Activated CD8-positive, alpha-beta T cell treated with anti-CD3 and anti-CD28 coated beads for 36 hours (primary cell): ENCODE measurements at regions not wholly inside any gene's neighbourhood (a gene's known extent, or its start where the extent isn't known, plus 50 kb on each side); places are given as distances from the start of the nearest gene placed in this dataset.

ENCODE experiments used
- ATAC-seq: fragments of 200-7000 bp; cut with Tn5 transposase; one replicate; pipeline ENCODE4 v1.10.0; 2021; ENCODE audit warnings: mild to moderate bottlenecking, moderate library complexity
- CTCF ChIA-PET: fragments of 350-600 bp; sonication (Branson Sonifier 250); formaldehyde crosslinking; loops from one replicate; lab custom pipeline; 2021; ENCODE audit warnings: antibody characterized with exemption; lab: Charles Lee
- POLR2A ChIA-PET: fragments of 350-600 bp; sonication (Branson Sonifier 250); formaldehyde crosslinking; loops from one replicate; lab custom pipeline; 2021; ENCODE audit warnings: antibody characterized with exemption; lab: Charles Lee
- DNase-seq: peaks from one replicate; pipeline ENCODE4 v3.0.0-alpha.2; 2020
- H3K27ac Mint-ChIP-seq: one replicate; pipeline ENCODE4 v1.8.0; 2021; ENCODE audit warnings: mild to moderate bottlenecking, mixed read lengths
- H3K27me3 Mint-ChIP-seq: one replicate; pipeline ENCODE4 v1.8.0; 2021; ENCODE audit warnings: mixed read lengths
- H3K36me3 Mint-ChIP-seq: one replicate; pipeline ENCODE4 v1.8.0; 2021; ENCODE audit warnings: low read depth, mixed read lengths
- H3K4me1 Mint-ChIP-seq: one replicate; pipeline ENCODE4 v1.8.0; 2021; ENCODE audit warnings: low read depth, mixed read lengths
- H3K4me3 Mint-ChIP-seq: one replicate; pipeline ENCODE4 v1.8.0; 2021; ENCODE audit warnings: mild to moderate bottlenecking, moderate library complexity, mixed read lengths
- H3K9me3 Mint-ChIP-seq: one replicate; pipeline ENCODE4 v1.8.0; 2021; ENCODE audit warnings: mixed read lengths
- CTCF ChIP-seq: fragments of 200-600 bp; IDR thresholded peaks from one replicate; pipeline ENCODE4 v1.8.0; 2022; ENCODE audit warnings: antibody characterized with exemption, mild to moderate bottlenecking
- intact Hi-C: fragments of 100-400 bp; cut with micrococcal nuclease; formaldehyde crosslinking; loops from one replicate; pipeline ENCODE4 v1.10.0; 2022

GRCh38 chr16:85495259-85495658 lies 117.9 kb upstream of the GSE1 start:
- DNase-seq (no peak), ATAC-seq (no peak)
- H3K4me1 Mint-ChIP-seq: peaks cover 19% of the 10 kb centered on the region
- ChIA-PET POLR2A (interaction anchor here (0.7 kb wide), 1 partner anchor 109 kb away, joined by 3 read pairs; no protein-coding TSS in a partner anchor), CTCF (interaction anchor here (0.8 to 1.5 kb wide), 5 partner anchors 11 to 265 kb away, joined by 3 to 7 read pairs (median 3); no protein-coding TSS in a partner anchor)
- TF ChIP-seq CTCF: no peak
- no peaks in the 10 kb centered on the region for H3K36me3 Mint-ChIP-seq
- intact Hi-C loops: no loop called here
- H3K27me3 Mint-ChIP-seq: no peaks in the 10 kb centered on the region
- no peaks in the 10 kb centered on the region for H3K9me3 Mint-ChIP-seq
- H3K27ac Mint-ChIP-seq: no peak overlapping the region
- no peak overlapping the region for H3K4me3 Mint-ChIP-seq

- peaks cover 19% of the 10 kb centered on the region for H3K4me1 Mint-ChIP-seq
- ATAC-seq: no peak
- CTCF ChIA-PET: interaction anchor here (0.8 to 1.5 kb wide), 5 partner anchors 11 to 264 kb away, joined by 3 to 7 read pairs (median 3); no protein-coding TSS in a partner anchor
Observed at GRCh38 chr16:85495823-85496538, 117.1 kb upstream of the GSE1 start.

GRCh38 chr16:85497622-85498314 lies 115.4 kb upstream of the GSE1 start:
- no peaks in the 10 kb centered on the region for H3K27me3 Mint-ChIP-seq
- peaks cover 1% of the 10 kb centered on the region for H3K4me1 Mint-ChIP-seq
- DNase-seq (no peak), ATAC-seq (no peak)
- ChIA-PET CTCF (no interaction called here), POLR2A (no interaction called here)
- no peaks in the 10 kb centered on the region for H3K36me3 Mint-ChIP-seq
- no peaks in the 10 kb centered on the region for H3K9me3 Mint-ChIP-seq
- intact Hi-C loops: no loop called here
- no peak overlapping the region for H3K4me3 Mint-ChIP-seq
- no peak for TF ChIP-seq CTCF
- no peak overlapping the region for H3K27ac Mint-ChIP-seq

More at GRCh38 chr16:85495823-85496538, 117.1 kb upstream of the GSE1 start:
- POLR2A ChIA-PET: no interaction called here
- H3K9me3 Mint-ChIP-seq: no peaks in the 10 kb centered on the region
- no peak for TF ChIP-seq CTCF
- H3K27ac Mint-ChIP-seq: no peak overlapping the region
- no peaks in the 10 kb centered on the region for H3K27me3 Mint-ChIP-seq
- intact Hi-C loops: no loop called here
- no peak for DNase-seq
- H3K36me3 Mint-ChIP-seq: no peaks in the 10 kb centered on the region
- H3K4me3 Mint-ChIP-seq: no peak overlapping the region

- no peak for ATAC-seq
- Mint-ChIP-seq H3K36me3 (no peaks in the 10 kb centered on the region), H3K4me3 (no peak overlapping the region), H3K27ac (no peak overlapping the region), H3K4me1 (no peaks in the 10 kb centered on the region), H3K9me3 (no peaks in the 10 kb centered on the region), H3K27me3 (no peaks in the 10 kb centered on the region)
- POLR2A ChIA-PET: no interaction called here
- CTCF ChIA-PET: no interaction called here
- intact Hi-C loops: no loop called here
- no peak for DNase-seq
- no peak for TF ChIP-seq CTCF
Observed at GRCh38 chr16:85498607-85499006, 114.5 kb upstream of the GSE1 start.

- ATAC-seq (no peak), DNase-seq (no peak)
- Mint-ChIP-seq H3K27me3 (no peaks in the 10 kb centered on the region), H3K4me3 (no peak overlapping the region), H3K27ac (no peak overlapping the region), H3K9me3 (no peaks in the 10 kb centered on the region), H3K36me3 (no peaks in the 10 kb centered on the region), H3K4me1 (no peaks in the 10 kb centered on the region)
- ChIA-PET CTCF (interaction anchor here (1.0 kb wide), 1 partner anchor 9 kb away, joined by 3 read pairs; no protein-coding TSS in a partner anchor), POLR2A (no interaction called here)
- TF ChIP-seq CTCF: no peak
- intact Hi-C loops: no loop called here
Observed at GRCh38 chr16:85500220-85500619, 112.9 kb upstream of the GSE1 start.
